H9 (cell line): ENCODE measurements at regions not wholly inside any gene's neighbourhood (a gene's known extent, or its start where the extent isn't known, plus 50 kb on each side); places are given as distances from the start of the nearest gene placed in this dataset.

Experiments used
- DNase-seq: peaks from one replicate; pipeline ENCODE4 v3.0.0-alpha.2; 2017
- H2AFZ ChIP-seq: one replicate; pipeline ENCODE4 v1.6.1; 2013; ENCODE audit warnings: mild to moderate bottlenecking, low read length, control low read depth, moderate library complexity
- H2AK5ac ChIP-seq: 2 replicates; pipeline ENCODE4 v1.6.1; 2013; ENCODE audit warnings: low read length, control low read depth, mixed read lengths; ENCODE audit not compliant: insufficient read length
- H2BK120ac ChIP-seq: one replicate; pipeline ENCODE4 v1.6.1; 2013; ENCODE audit warnings: low read depth, mild to moderate bottlenecking, low read length, control low read depth, inconsistent platforms; ENCODE audit not compliant: poor library complexity, severe bottlenecking
- H2BK12ac ChIP-seq: 2 replicates; pipeline ENCODE4 v1.6.1; 2013; ENCODE audit warnings: low read length, control low read depth, mixed read lengths, low read depth; ENCODE audit not compliant: insufficient read length
- H2BK15ac ChIP-seq: 2 replicates; pipeline ENCODE4 v1.6.1; 2013; ENCODE audit warnings: low read depth, low read length, control low read depth
- H2BK20ac ChIP-seq: one replicate; pipeline ENCODE4 v1.6.1; 2013; ENCODE audit warnings: low read depth, mild to moderate bottlenecking, low read length, control low read depth, inconsistent platforms; ENCODE audit not compliant: poor library complexity, severe bottlenecking
- H2BK5ac ChIP-seq: 2 replicates; pipeline ENCODE4 v1.6.1; 2013; ENCODE audit warnings: low read length, control low read depth, mixed read lengths; ENCODE audit not compliant: insufficient read length
- H3K14ac ChIP-seq: 2 replicates; pipeline ENCODE4 v1.6.1; 2013; ENCODE audit warnings: low read length, control low read depth; ENCODE audit not compliant: insufficient read depth
- H3K18ac ChIP-seq: 2 replicates; pipeline ENCODE4 v1.6.1; 2013; ENCODE audit warnings: low read depth, mild to moderate bottlenecking, mixed read lengths, low read length, control low read depth; ENCODE audit not compliant: insufficient read length
- H3K23ac ChIP-seq: 2 replicates; pipeline ENCODE4 v1.6.1; 2013; ENCODE audit warnings: low read length, control low read depth, mixed read lengths, low read depth; ENCODE audit not compliant: insufficient read length
- H3K23me2 ChIP-seq: 2 replicates; pipeline ENCODE4 v1.6.1; 2013; ENCODE audit warnings: low read depth, mild to moderate bottlenecking, mixed read lengths, low read length, control low read depth; ENCODE audit not compliant: insufficient read length, poor library complexity, severe bottlenecking
- H3K27ac ChIP-seq: 2 replicates; pipeline ENCODE4 v1.5.1; 2013; ENCODE audit warnings: low read length, control low read depth, mixed read lengths, low read depth; ENCODE audit not compliant: insufficient read length
- H3K27me3 ChIP-seq: 2 replicates; pipeline ENCODE4 v1.6.1; 2013; ENCODE audit warnings: low read length, control low read depth, inconsistent platforms; ENCODE audit not compliant: insufficient read depth
- H3K4ac ChIP-seq: 2 replicates; pipeline ENCODE4 v1.6.1; 2013; ENCODE audit warnings: low read depth, mild to moderate bottlenecking, control low read depth, inconsistent platforms, low read length, moderate library complexity
- H3K4me1 ChIP-seq: 2 replicates; pipeline ENCODE4 v1.6.1; 2013; ENCODE audit warnings: low read length, control low read depth, inconsistent platforms; ENCODE audit not compliant: insufficient read depth
- H3K4me2 ChIP-seq: 2 replicates; pipeline ENCODE4 v1.6.1; 2013; ENCODE audit warnings: low read length, control low read depth, mixed read lengths; ENCODE audit not compliant: insufficient read length, insufficient read depth
- H3K56ac ChIP-seq: 2 replicates; pipeline ENCODE4 v1.6.1; 2013; ENCODE audit warnings: low read depth, mild to moderate bottlenecking, mixed read lengths, low read length, control low read depth; ENCODE audit not compliant: insufficient read length
- H3K79me1 ChIP-seq: 2 replicates; pipeline ENCODE4 v1.6.1; 2013; ENCODE audit warnings: low read depth, mild to moderate bottlenecking, moderate library complexity, low read length, control low read depth, inconsistent platforms; ENCODE audit not compliant: insufficient read depth, poor library complexity, severe bottlenecking
- H3K79me2 ChIP-seq: 2 replicates; pipeline ENCODE4 v1.6.1; 2013; ENCODE audit warnings: low read length, control low read depth, inconsistent platforms; ENCODE audit not compliant: insufficient read depth
- H3K9ac ChIP-seq: 2 replicates; pipeline ENCODE4 v1.6.1; 2013; ENCODE audit warnings: low read length, control low read depth, mixed read lengths; ENCODE audit not compliant: insufficient read length; ENCODE audit errors: extremely low read depth
- H3K9me3 ChIP-seq: one replicate; pipeline ENCODE4 v1.6.1; 2013; ENCODE audit warnings: low read depth, low read length, inconsistent platforms; ENCODE audit not compliant: control insufficient read depth
- H3T11ph ChIP-seq: one replicate; pipeline ENCODE4 v1.6.1; 2013; ENCODE audit warnings: mild to moderate bottlenecking, low read length, control low read depth, inconsistent platforms
- H4K20me1 ChIP-seq: one replicate; pipeline ENCODE4 v1.6.1; 2013; ENCODE audit not compliant: control insufficient read depth, insufficient read length, insufficient read depth
- H4K5ac ChIP-seq: 2 replicates; pipeline ENCODE4 v1.6.1; 2013; ENCODE audit warnings: low read depth, mild to moderate bottlenecking, mixed read lengths, low read length, control low read depth; ENCODE audit not compliant: insufficient read length
- H4K8ac ChIP-seq: replicated peaks from 2 replicates; pipeline ENCODE4 v1.6.1; 2013; ENCODE audit warnings: low read length, control low read depth, mixed read lengths, low read depth; ENCODE audit not compliant: insufficient read length
- H4K91ac ChIP-seq: 2 replicates; pipeline ENCODE4 v1.6.1; 2013; ENCODE audit warnings: low read depth, mild to moderate bottlenecking, moderate library complexity, mixed read lengths, low read length, control low read depth; ENCODE audit not compliant: insufficient read length
- H3K27ac Mint-ChIP-seq, 3 experiments: 2 replicates in 2 of 3; 3 replicates in 1 of 3; pipeline ENCODE4 v1.8.0; 2020 to 2021; ENCODE audit warnings: mixed read lengths in 3 of 3, mild to moderate bottlenecking in 1 of 3, moderate library complexity in 1 of 3
- H3K27me3 Mint-ChIP-seq: 2 replicates; pipeline ENCODE4 v1.8.0; 2021; ENCODE audit warnings: low read depth, mild to moderate bottlenecking, moderate library complexity, mixed read lengths
- H3K36me3 Mint-ChIP-seq, 3 experiments: 2 replicates in 2 of 3; 3 replicates in 1 of 3; pipeline ENCODE4 v1.8.0; 2020 to 2021; ENCODE audit warnings: low read depth in 3 of 3, mixed read lengths in 3 of 3; ENCODE audit not compliant: insufficient read depth in 1 of 3
- H3K4me1 Mint-ChIP-seq, 2 experiments: 2 replicates each; pipeline ENCODE4 v1.8.0; 2020; ENCODE audit warnings: mixed read lengths in 2 of 2
- H3K4me3 Mint-ChIP-seq, 2 experiments: 2 replicates in 1 of 2; 3 replicates in 1 of 2; pipeline ENCODE4 v1.8.0; 2020 to 2021; ENCODE audit warnings: mild to moderate bottlenecking in 2 of 2, mixed read lengths in 2 of 2, moderate library complexity in 1 of 2
- H3K9me3 Mint-ChIP-seq, 2 experiments: 2 replicates in 1 of 2; 3 replicates in 1 of 2; pipeline ENCODE4 v1.8.0; 2020; ENCODE audit warnings: mild to moderate bottlenecking in 2 of 2, mixed read lengths in 2 of 2, moderate library complexity in 1 of 2
- CTCF ChIP-seq: fragments of 200-600 bp; sonication (generic); conservative IDR thresholded peaks from 3 replicates; pipeline ENCODE4 v1.8.0; 2021; ENCODE audit warnings: antibody characterized with exemption, mild to moderate bottlenecking
- WGBS: extraction: QIAGEN DNeasy Blood & Tissue Kit; methylation state at CpG from one replicate; pipeline ENCODE4 v1.1.7; 2013; ENCODE audit warnings: missing lambda C conversion rate, low lambda C conversion rate, mixed read lengths; ENCODE audit not compliant: insufficient read length; ENCODE audit errors: extremely low coverage; 5-methylcytosine and 5-hydroxymethylcytosine counted together

- no peak overlapping the region for H2BK15ac ChIP-seq
- no peak overlapping the region for H3K56ac ChIP-seq
- no peak overlapping the region for H3T11ph ChIP-seq
- Mint-ChIP-seq H3K27me3 (no peaks in the 10 kb centered on the region), H3K4me3 (no peak overlapping the region), H3K27ac (no peak overlapping the region), H3K9me3 (peaks cover 24 to 25% of the 10 kb centered on the region in 2 experiments), H3K36me3 (peaks cover 21 to 26% (median 22%) of the 10 kb centered on the region in 3 experiments), H3K4me1 (peaks cover 9 to 16% of the 10 kb centered on the region in 2 experiments; a peak in 3 of 4 replicates)
- H3K4ac ChIP-seq, result no peak overlapping the region
- H2BK5ac ChIP-seq, result no peak overlapping the region
- H3K9me3 ChIP-seq, result no peaks in the 10 kb centered on the region
- no peak for TF ChIP-seq CTCF
- no CpG with 5 or more reads among the region's 2 CpGs for WGBS
- H3K4me1 ChIP-seq, result no peaks in the 10 kb centered on the region
- H3K79me1 ChIP-seq, result no peaks in the 10 kb centered on the region
- no peak overlapping the region for H3K18ac ChIP-seq
- DNase-seq, result no peak
- H2AFZ ChIP-seq, result no peak overlapping the region
- H4K20me1 ChIP-seq, result no peaks in the 10 kb centered on the region
- H3K23ac ChIP-seq, result no peak overlapping the region
- H2BK20ac ChIP-seq, result no peak overlapping the region
- H4K5ac ChIP-seq, result no peak overlapping the region
- no peak overlapping the region for H3K4me2 ChIP-seq
- no peaks in the 10 kb centered on the region for H3K27me3 ChIP-seq
- no peak overlapping the region for H3K14ac ChIP-seq
- H3K79me2 ChIP-seq, result no peaks in the 10 kb centered on the region
- H2AK5ac ChIP-seq, result no peak overlapping the region
- H2BK12ac ChIP-seq, result no peak overlapping the region
- H3K23me2 ChIP-seq, result no peaks in the 10 kb centered on the region
- H3K9ac ChIP-seq, result no peak overlapping the region
- no peak overlapping the region for H4K8ac ChIP-seq
- H4K91ac ChIP-seq, result no peak overlapping the region
- no peak overlapping the region for H3K27ac ChIP-seq
- no peak overlapping the region for H2BK120ac ChIP-seq
Observed at GRCh38 chrX:16240231-16240905, 73.1 kb downstream of the MAGEB17 start.
